ENCODE measurements at regions not wholly inside any gene's neighbourhood (a gene's known extent, or its start where the extent isn't known, plus 50 kb on each side); places are given as distances from the start of the nearest gene placed in this dataset.

DNA sequence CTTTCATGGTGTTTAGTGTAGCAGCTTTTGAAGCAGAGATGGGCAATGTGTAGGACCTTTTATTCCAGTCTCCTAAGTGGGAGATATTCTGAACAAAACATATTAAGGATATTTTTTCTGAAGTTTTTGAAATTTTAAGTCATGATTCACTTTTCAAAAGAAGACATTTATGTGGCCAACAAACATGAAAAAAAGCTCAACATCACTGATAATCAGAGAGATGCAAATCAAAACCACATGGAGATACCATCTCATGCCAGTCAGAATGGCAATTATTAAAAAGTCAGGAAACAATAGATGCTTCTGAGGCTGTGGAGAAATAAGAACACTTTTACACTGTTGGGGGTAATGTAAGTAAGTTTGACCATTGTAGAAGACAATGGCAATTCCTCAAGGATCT lies 76.0 kb downstream of the FAT4 start:
- TF ChIP-seq, protein P1, sequence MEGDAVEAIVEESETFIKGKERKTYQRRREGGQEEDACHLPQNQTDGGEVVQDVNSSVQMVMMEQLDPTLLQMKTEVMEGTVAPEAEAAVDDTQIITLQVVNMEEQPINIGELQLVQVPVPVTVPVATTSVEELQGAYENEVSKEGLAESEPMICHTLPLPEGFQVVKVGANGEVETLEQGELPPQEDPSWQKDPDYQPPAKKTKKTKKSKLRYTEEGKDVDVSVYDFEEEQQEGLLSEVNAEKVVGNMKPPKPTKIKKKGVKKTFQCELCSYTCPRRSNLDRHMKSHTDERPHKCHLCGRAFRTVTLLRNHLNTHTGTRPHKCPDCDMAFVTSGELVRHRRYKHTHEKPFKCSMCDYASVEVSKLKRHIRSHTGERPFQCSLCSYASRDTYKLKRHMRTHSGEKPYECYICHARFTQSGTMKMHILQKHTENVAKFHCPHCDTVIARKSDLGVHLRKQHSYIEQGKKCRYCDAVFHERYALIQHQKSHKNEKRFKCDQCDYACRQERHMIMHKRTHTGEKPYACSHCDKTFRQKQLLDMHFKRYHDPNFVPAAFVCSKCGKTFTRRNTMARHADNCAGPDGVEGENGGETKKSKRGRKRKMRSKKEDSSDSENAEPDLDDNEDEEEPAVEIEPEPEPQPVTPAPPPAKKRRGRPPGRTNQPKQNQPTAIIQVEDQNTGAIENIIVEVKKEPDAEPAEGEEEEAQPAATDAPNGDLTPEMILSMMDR (IDR thresholded peaks at IDR 0.05; ENCODE audit: low read depth, low read length, poor library complexity, severe bottlenecking) = no peak
- no peak for TF ChIP-seq EZH2phosphoT487 (IDR thresholded peaks at IDR 0.05; ENCODE audit: borderline replicate concordance, low read length)
